CD4-positive, alpha-beta T cell treated with Interleukin-17A for 1 hour (primary cell): ENCODE measurements at regions not wholly inside any gene's neighbourhood (a gene's known extent, or its start where the extent isn't known, plus 50 kb on each side); places are given as distances from the start of the nearest gene placed in this dataset.

ENCODE experiments used
- DNase-seq: peaks from one replicate; pipeline ENCODE4 v3.0.0-alpha.2; 2020

GRCh38 chr7:18420748-18421147 is 74.8 kb upstream of the HDAC9 start:
- no peak for DNase-seq

GRCh38 chr7:18421297-18422002 is 74.1 kb upstream of the HDAC9 start:
- no peak for DNase-seq

- no peak for DNase-seq
These were observed 70.3 kb upstream of the HDAC9 start for GRCh38 chr7:18425227-18425626.

GRCh38 chr7:18425838-18426445 is 69.6 kb upstream of the HDAC9 start:
- no peak for DNase-seq

GRCh38 chr7:18426564-18427226 is 68.9 kb upstream of the HDAC9 start:
- no peak for DNase-seq

- DNase-seq = no peak
These were observed 66.0 kb upstream of the HDAC9 start for GRCh38 chr7:18429547-18429946.

GRCh38 chr7:18430810-18431209 is 64.7 kb upstream of the HDAC9 start:
- DNase-seq = no peak

GRCh38 chr7:18434171-18434570 is 61.4 kb upstream of the HDAC9 start:
- no peak for DNase-seq

GRCh38 chr7:18437101-18437500 is 58.4 kb upstream of the HDAC9 start:
- no peak for DNase-seq

GRCh38 chr7:18440934-18441333 is 54.6 kb upstream of the HDAC9 start:
- DNase-seq = no peak

- no peak for DNase-seq
These were observed 50.7 kb upstream of the HDAC9 start for GRCh38 chr7:18444826-18445225.

GRCh38 chr7:18445483-18445882 is 50.1 kb upstream of the HDAC9 start:
- DNase-seq = no peak
